ENCODE measurements at regions not wholly inside any gene's neighbourhood (a gene's known extent, or its start where the extent isn't known, plus 50 kb on each side); places are given as distances from the start of the nearest gene placed in this dataset.

- Histone ChIP-seq H2AFZ (ENCODE audit: low read depth, low read length) (no peak overlapping the region), H3K9me3 (ENCODE audit: low read length) (no peaks in the 10 kb centered on the region), H3K9ac (ENCODE audit: low read length) (no peak overlapping the region), H4K20me1 (ENCODE audit: insufficient read depth) (no peaks in the 10 kb centered on the region), H3K9me2 (ENCODE audit: insufficient read depth, low read length) (no peaks in the 10 kb centered on the region), H3K4me2 (ENCODE audit: low read length) (no peak overlapping the region), H3K79me2 (replicated peaks; ENCODE audit: insufficient read depth, low read length) (no peaks in the 10 kb centered on the region), H3K4me3 (ENCODE audit: low read length) (no peak overlapping the region), H3K27ac (ENCODE audit: low read length) (no peak overlapping the region), H3K27me3 (ENCODE audit: insufficient read depth, low read depth, low read length) (no peaks in the 10 kb centered on the region), H3K36me3 (ENCODE audit: insufficient read depth, low read length) (no peaks in the 10 kb centered on the region), H3F3A (ENCODE audit: insufficient read depth, low read length, poor library complexity, severe bottlenecking) (no peaks in the 10 kb centered on the region)
- no peak for TF ChIP-seq TAF1 (IDR thresholded peaks at IDR 0.05; ENCODE audit: low read depth)
- TF ChIP-seq EZH2 (IDR thresholded peaks at IDR 0.05; ENCODE audit: borderline replicate concordance, insufficient read depth, low read length, poor library complexity, severe bottlenecking) = no peak
- no peak for TF ChIP-seq MXI1 (conservative IDR thresholded peaks at IDR 0.05; ENCODE audit: poor library complexity, severe bottlenecking)
- TF ChIP-seq RAD21 (conservative IDR thresholded peaks at IDR 0.05) = no peak
- TF ChIP-seq, protein P1, sequence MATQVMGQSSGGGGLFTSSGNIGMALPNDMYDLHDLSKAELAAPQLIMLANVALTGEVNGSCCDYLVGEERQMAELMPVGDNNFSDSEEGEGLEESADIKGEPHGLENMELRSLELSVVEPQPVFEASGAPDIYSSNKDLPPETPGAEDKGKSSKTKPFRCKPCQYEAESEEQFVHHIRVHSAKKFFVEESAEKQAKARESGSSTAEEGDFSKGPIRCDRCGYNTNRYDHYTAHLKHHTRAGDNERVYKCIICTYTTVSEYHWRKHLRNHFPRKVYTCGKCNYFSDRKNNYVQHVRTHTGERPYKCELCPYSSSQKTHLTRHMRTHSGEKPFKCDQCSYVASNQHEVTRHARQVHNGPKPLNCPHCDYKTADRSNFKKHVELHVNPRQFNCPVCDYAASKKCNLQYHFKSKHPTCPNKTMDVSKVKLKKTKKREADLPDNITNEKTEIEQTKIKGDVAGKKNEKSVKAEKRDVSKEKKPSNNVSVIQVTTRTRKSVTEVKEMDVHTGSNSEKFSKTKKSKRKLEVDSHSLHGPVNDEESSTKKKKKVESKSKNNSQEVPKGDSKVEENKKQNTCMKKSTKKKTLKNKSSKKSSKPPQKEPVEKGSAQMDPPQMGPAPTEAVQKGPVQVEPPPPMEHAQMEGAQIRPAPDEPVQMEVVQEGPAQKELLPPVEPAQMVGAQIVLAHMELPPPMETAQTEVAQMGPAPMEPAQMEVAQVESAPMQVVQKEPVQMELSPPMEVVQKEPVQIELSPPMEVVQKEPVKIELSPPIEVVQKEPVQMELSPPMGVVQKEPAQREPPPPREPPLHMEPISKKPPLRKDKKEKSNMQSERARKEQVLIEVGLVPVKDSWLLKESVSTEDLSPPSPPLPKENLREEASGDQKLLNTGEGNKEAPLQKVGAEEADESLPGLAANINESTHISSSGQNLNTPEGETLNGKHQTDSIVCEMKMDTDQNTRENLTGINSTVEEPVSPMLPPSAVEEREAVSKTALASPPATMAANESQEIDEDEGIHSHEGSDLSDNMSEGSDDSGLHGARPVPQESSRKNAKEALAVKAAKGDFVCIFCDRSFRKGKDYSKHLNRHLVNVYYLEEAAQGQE (IDR thresholded peaks at IDR 0.05; ENCODE audit: borderline replicate concordance) = no peak
- no peak for TF ChIP-seq EP300 (conservative IDR thresholded peaks at IDR 0.05; ENCODE audit: poor library complexity, severe bottlenecking)
- no peak for TF ChIP-seq SMC3 (conservative IDR thresholded peaks at IDR 0.05; ENCODE audit: poor library complexity)
- no peak for TF ChIP-seq CTCF (IDR thresholded peaks at IDR 0.05; ENCODE audit: poor library complexity, severe bottlenecking)
- TF ChIP-seq POLR2AphosphoS5 (IDR thresholded peaks at IDR 0.05) = no peak
These were observed 133.5 kb downstream of the FAM124B start for GRCh38 chr2:224268441-224268840.

GRCh38 chr2:224264259-224264658, 137.6 kb downstream of the FAM124B start:
- Histone ChIP-seq H4K20me1 (ENCODE audit: insufficient read depth) (no peaks in the 10 kb centered on the region), H3F3A (ENCODE audit: insufficient read depth, low read length, poor library complexity, severe bottlenecking) (no peaks in the 10 kb centered on the region), H3K4me3 (ENCODE audit: low read length) (no peak overlapping the region), H3K9me3 (ENCODE audit: low read length) (no peaks in the 10 kb centered on the region), H3K9me2 (ENCODE audit: insufficient read depth, low read length) (no peaks in the 10 kb centered on the region), H3K4me2 (ENCODE audit: low read length) (no peak overlapping the region), H3K9ac (ENCODE audit: low read length) (no peak overlapping the region), H2AFZ (ENCODE audit: low read depth, low read length) (no peak overlapping the region), H3K27ac (ENCODE audit: low read length) (no peak overlapping the region), H3K27me3 (ENCODE audit: insufficient read depth, low read depth, low read length) (no peaks in the 10 kb centered on the region), H3K79me2 (replicated peaks; ENCODE audit: insufficient read depth, low read length) (no peaks in the 10 kb centered on the region), H3K36me3 (ENCODE audit: insufficient read depth, low read length) (no peaks in the 10 kb centered on the region)
- TF ChIP-seq, protein P1 (IDR thresholded peaks at IDR 0.05; ENCODE audit: borderline replicate concordance) = no peak
- no peak for TF ChIP-seq POLR2AphosphoS5 (IDR thresholded peaks at IDR 0.05)
- TF ChIP-seq EP300 (conservative IDR thresholded peaks at IDR 0.05; ENCODE audit: poor library complexity, severe bottlenecking) = no peak
- no peak for TF ChIP-seq MXI1 (conservative IDR thresholded peaks at IDR 0.05; ENCODE audit: poor library complexity, severe bottlenecking)
- TF ChIP-seq CTCF (IDR thresholded peaks at IDR 0.05; ENCODE audit: poor library complexity, severe bottlenecking) = no peak
- TF ChIP-seq TAF1 (IDR thresholded peaks at IDR 0.05; ENCODE audit: low read depth) = no peak
- no peak for TF ChIP-seq RAD21 (conservative IDR thresholded peaks at IDR 0.05)
- no peak for TF ChIP-seq EZH2 (IDR thresholded peaks at IDR 0.05; ENCODE audit: borderline replicate concordance, insufficient read depth, low read length, poor library complexity, severe bottlenecking)
- TF ChIP-seq SMC3 (conservative IDR thresholded peaks at IDR 0.05; ENCODE audit: poor library complexity) = no peak

Data from neural cell (in vitro differentiated cells).